Neuronal stem cell (in vitro differentiated cells): ENCODE measurements at regions not wholly inside any gene's neighbourhood (a gene's known extent, or its start where the extent isn't known, plus 50 kb on each side); places are given as distances from the start of the nearest gene placed in this dataset.

ENCODE experiments used
- DNase-seq: peaks from one replicate; pipeline ENCODE4 v3.0.0-alpha.2; 2013; ENCODE audit warnings: low spot score
- H2AFZ ChIP-seq: one replicate; pipeline ENCODE4 v1.6.1; 2013; ENCODE audit warnings: mild to moderate bottlenecking, low read length, inconsistent platforms
- H2AK5ac ChIP-seq: 2 replicates; pipeline ENCODE4 v1.6.1; 2013; ENCODE audit warnings: low read depth, mild to moderate bottlenecking, inconsistent platforms, low read length, moderate library complexity, mixed read lengths
- H2BK120ac ChIP-seq: 2 replicates; pipeline ENCODE4 v1.6.1; 2013; ENCODE audit warnings: low read depth, mild to moderate bottlenecking, inconsistent platforms, low read length, moderate library complexity, mixed read lengths
- H2BK12ac ChIP-seq: one replicate; pipeline ENCODE4 v1.6.1; 2013; ENCODE audit warnings: low read length, inconsistent platforms
- H2BK15ac ChIP-seq: 2 replicates; pipeline ENCODE4 v1.6.1; 2013; ENCODE audit warnings: mild to moderate bottlenecking, low read length, inconsistent platforms, mixed read lengths
- H2BK5ac ChIP-seq: one replicate; pipeline ENCODE4 v1.6.1; 2013; ENCODE audit warnings: inconsistent platforms, mild to moderate bottlenecking, low read length, moderate library complexity
- H3K14ac ChIP-seq: one replicate; pipeline ENCODE4 v1.6.1; 2013; ENCODE audit warnings: low read length, inconsistent platforms
- H3K18ac ChIP-seq: 2 replicates; pipeline ENCODE4 v1.6.1; 2013; ENCODE audit warnings: low read length, inconsistent platforms
- H3K23ac ChIP-seq: 2 replicates; pipeline ENCODE4 v1.6.1; 2013; ENCODE audit warnings: low read depth, mild to moderate bottlenecking, mixed read lengths, low read length, inconsistent platforms; ENCODE audit not compliant: poor library complexity
- H3K27ac ChIP-seq: replicated peaks from 3 replicates; pipeline ENCODE4 v1.5.1; 2013; ENCODE audit warnings: low read length, inconsistent platforms
- H3K27me3 ChIP-seq, 3 experiments: 2 replicates each; pipeline ENCODE4 v1.6.1; 2013; ENCODE audit warnings: low read length in 3 of 3, mild to moderate bottlenecking in 2 of 3, inconsistent platforms in 1 of 3, low read depth in 1 of 3, mixed read lengths in 1 of 3, moderate library complexity in 1 of 3; ENCODE audit not compliant: control insufficient read depth in 3 of 3, insufficient read depth in 3 of 3
- H3K36me3 ChIP-seq, 2 donors: replicated peaks in 1 of 2; 2 replicates each; pipeline ENCODE4 v1.6.1; 2013; ENCODE audit warnings: low read length in 2 of 2; ENCODE audit not compliant: control insufficient read depth in 2 of 2, insufficient read depth in 2 of 2
- H3K4ac ChIP-seq: 2 replicates; pipeline ENCODE4 v1.6.1; 2013; ENCODE audit warnings: inconsistent platforms, mild to moderate bottlenecking, low read length, moderate library complexity
- H3K4me1 ChIP-seq, 2 donors: 1 replicate in 1 of 2; 2 replicates in 1 of 2; pipeline ENCODE4 v1.6.1; 2013; ENCODE audit warnings: low read length in 2 of 2, low read depth in 1 of 2; ENCODE audit not compliant: control insufficient read depth in 2 of 2, insufficient read depth in 1 of 2
- H3K4me2 ChIP-seq: one replicate; pipeline ENCODE4 v1.6.1; 2013; ENCODE audit warnings: mild to moderate bottlenecking, low read length, inconsistent platforms; ENCODE audit not compliant: insufficient read depth, poor library complexity, severe bottlenecking
- H3K4me3 ChIP-seq, 2 donors: 2 replicates each; pipeline ENCODE4 v1.5.1; 2013; ENCODE audit warnings: low read length in 2 of 2, mild to moderate bottlenecking in 2 of 2, inconsistent platforms in 1 of 2, moderate library complexity in 1 of 2
- H3K79me1 ChIP-seq: one replicate; pipeline ENCODE4 v1.6.1; 2013; ENCODE audit warnings: low read depth, mild to moderate bottlenecking, inconsistent platforms, low read length, moderate library complexity
- H3K9ac ChIP-seq: one replicate; pipeline ENCODE4 v1.6.1; 2013; ENCODE audit warnings: mild to moderate bottlenecking, low read depth, low read length, inconsistent platforms; ENCODE audit not compliant: poor library complexity
- H3K9me3 ChIP-seq, 2 donors: replicated peaks in 1 of 2; 2 replicates each; pipeline versions ENCODE3 to v1.6.1; 2013; ENCODE audit warnings: low read length in 2 of 2, mild to moderate bottlenecking in 2 of 2, inconsistent platforms in 1 of 2, low read depth in 1 of 2, mixed read lengths in 1 of 2, moderate library complexity in 1 of 2; ENCODE audit not compliant: control insufficient read depth in 2 of 2, insufficient read depth in 1 of 2
- H4K8ac ChIP-seq: one replicate; pipeline ENCODE4 v1.6.1; 2013; ENCODE audit warnings: low read depth, mild to moderate bottlenecking, inconsistent platforms, low read length, moderate library complexity
- H4K91ac ChIP-seq: one replicate; pipeline ENCODE4 v1.6.1; 2013; ENCODE audit warnings: low read length, low read depth, mild to moderate bottlenecking, inconsistent platforms; ENCODE audit not compliant: poor library complexity
- WGBS, 2 donors: extraction: QIAGEN DNeasy Blood & Tissue Kit; methylation state at CpG; one replicate each; pipeline ENCODE4 v1.1.7; 2013; ENCODE audit warnings: missing lambda C conversion rate in 2 of 2, mixed read lengths in 1 of 2; ENCODE audit not compliant: insufficient read length in 2 of 2, insufficient replicate concordance in 1 of 2; ENCODE audit errors: extremely low coverage in 2 of 2; 5-methylcytosine and 5-hydroxymethylcytosine counted together

GRCh38 chr6:7671581-7671980 is 54.3 kb upstream of the BMP6 start:
- no peak overlapping the region for H2BK5ac ChIP-seq
- H3K9me3 ChIP-seq: peaks cover 0 to 1% of the 10 kb centered on the region in 2 donors
- H3K27me3 ChIP-seq: peaks cover 0 to 51% (median 0%) of the 10 kb centered on the region in 3 experiments
- no peak overlapping the region for H3K14ac ChIP-seq
- no peak overlapping the region for H3K4ac ChIP-seq
- H3K36me3 ChIP-seq: no peaks in the 10 kb centered on the region
- no peak overlapping the region for H2BK12ac ChIP-seq
- H3K4me2 ChIP-seq: no peak overlapping the region
- no peaks in the 10 kb centered on the region for H3K4me1 ChIP-seq
- no peak overlapping the region for H2AK5ac ChIP-seq
- no peak overlapping the region for H2BK15ac ChIP-seq
- no peak for DNase-seq
- H2AFZ ChIP-seq: no peak overlapping the region
- no CpG with 5 or more reads among the region's 3 CpGs for WGBS, 2 donors
- H4K8ac ChIP-seq: no peak overlapping the region
- no peak overlapping the region for H4K91ac ChIP-seq
- no peak overlapping the region for H3K27ac ChIP-seq
- no peak overlapping the region for H3K23ac ChIP-seq
- no peaks in the 10 kb centered on the region for H3K79me1 ChIP-seq
- H2BK120ac ChIP-seq: no peak overlapping the region
- no peak overlapping the region for H3K4me3 ChIP-seq
- H3K18ac ChIP-seq: no peak overlapping the region
- no peak overlapping the region for H3K9ac ChIP-seq

GRCh38 chr6:7672066-7673062 is 53.5 kb upstream of the BMP6 start:
- peak overlapping the region; percentile 20 for H3K18ac ChIP-seq
- WGBS, 2 donors: no CpG with 5 or more reads among the region's 20 CpGs
- H2BK12ac ChIP-seq: no peak overlapping the region
- H2AK5ac ChIP-seq: no peak overlapping the region
- H2BK5ac ChIP-seq: no peak overlapping the region
- H3K4me2 ChIP-seq: peak overlapping the region; percentile 35
- H3K23ac ChIP-seq: no peak overlapping the region
- no peak overlapping the region for H2BK120ac ChIP-seq
- DNase-seq: no peak
- peaks cover 0 to 1% of the 10 kb centered on the region in 2 donors for H3K9me3 ChIP-seq
- H3K4me1 ChIP-seq: no peaks in the 10 kb centered on the region
- no peak overlapping the region for H4K91ac ChIP-seq
- no peak overlapping the region for H3K14ac ChIP-seq
- no peak overlapping the region for H3K27ac ChIP-seq
- no peak overlapping the region for H4K8ac ChIP-seq
- H3K79me1 ChIP-seq: no peaks in the 10 kb centered on the region
- no peak overlapping the region for H2BK15ac ChIP-seq
- H3K4ac ChIP-seq: no peak overlapping the region
- peak overlapping the region; percentile 18 for H2AFZ ChIP-seq
- peaks cover 0 to 46% (median 0%) of the 10 kb centered on the region in 3 experiments for H3K27me3 ChIP-seq
- H3K36me3 ChIP-seq: no peaks in the 10 kb centered on the region
- H3K4me3 ChIP-seq: no peak overlapping the region
- no peak overlapping the region for H3K9ac ChIP-seq

- H3K79me1 ChIP-seq: no peaks in the 10 kb centered on the region
- no peaks in the 10 kb centered on the region for H3K4me1 ChIP-seq
- H3K4ac ChIP-seq: no peak overlapping the region
- H3K18ac ChIP-seq: peak overlapping the region; percentile 15
- H3K9me3 ChIP-seq: peaks cover 0 to 1% of the 10 kb centered on the region in 2 donors
- no peaks in the 10 kb centered on the region for H3K36me3 ChIP-seq
- peak overlapping the region; percentile 18 for H2AFZ ChIP-seq
- H3K9ac ChIP-seq: no peak overlapping the region
- WGBS, 2 donors: no CpG with 5 or more reads among the region's 16 CpGs
- H4K8ac ChIP-seq: no peak overlapping the region
- H3K4me3 ChIP-seq: no peak overlapping the region
- H2BK12ac ChIP-seq: no peak overlapping the region
- H3K27me3 ChIP-seq: peaks cover 0 to 38% (median 0%) of the 10 kb centered on the region in 3 experiments
- DNase-seq: peak; percentile 26
- peak overlapping the region; percentile 35 for H3K4me2 ChIP-seq
- H4K91ac ChIP-seq: no peak overlapping the region
- no peak overlapping the region for H2BK15ac ChIP-seq
- no peak overlapping the region for H3K14ac ChIP-seq
- no peak overlapping the region for H3K23ac ChIP-seq
- H2BK120ac ChIP-seq: no peak overlapping the region
- no peak overlapping the region for H2BK5ac ChIP-seq
- no peak overlapping the region for H2AK5ac ChIP-seq
- no peak overlapping the region for H3K27ac ChIP-seq
These were observed 52.8 kb upstream of the BMP6 start for GRCh38 chr6:7673063-7673536.

- no peak overlapping the region for H3K14ac ChIP-seq
- peaks cover 0 to 1% of the 10 kb centered on the region in 2 donors for H3K9me3 ChIP-seq
- no peak overlapping the region for H4K8ac ChIP-seq
- WGBS, 2 donors: no CpG with 5 or more reads among the region's 6 CpGs
- H3K27me3 ChIP-seq: peaks cover 0 to 34% (median 0%) of the 10 kb centered on the region in 3 experiments
- H3K18ac ChIP-seq: peak overlapping the region; percentile 27
- no peaks in the 10 kb centered on the region for H3K79me1 ChIP-seq
- H3K27ac ChIP-seq: no peak overlapping the region
- H3K4ac ChIP-seq: no peak overlapping the region
- no peaks in the 10 kb centered on the region for H3K4me1 ChIP-seq
- H3K4me3 ChIP-seq: no peak overlapping the region
- no peak overlapping the region for H2BK15ac ChIP-seq
- H4K91ac ChIP-seq: no peak overlapping the region
- no peak overlapping the region for H3K23ac ChIP-seq
- no peak overlapping the region for H2BK120ac ChIP-seq
- H2AFZ ChIP-seq: no peak overlapping the region
- H3K36me3 ChIP-seq: no peaks in the 10 kb centered on the region
- H3K4me2 ChIP-seq: no peak overlapping the region
- peak overlapping the region; percentile 10 for H3K9ac ChIP-seq
- peak overlapping the region; percentile 6 for H2AK5ac ChIP-seq
- DNase-seq: no peak
- H2BK12ac ChIP-seq: no peak overlapping the region
- H2BK5ac ChIP-seq: peak overlapping the region; percentile 29
These were observed 51.6 kb upstream of the BMP6 start for GRCh38 chr6:7674291-7674690.
